ENCODE measurements at regions not wholly inside any gene's neighbourhood (a gene's known extent, or its start where the extent isn't known, plus 50 kb on each side); places are given as distances from the start of the nearest gene placed in this dataset.

- H3K9ac ChIP-seq (ENCODE audit: low read depth in 1 of 2, low read length in 2 of 2), result no peak overlapping the region
- no peak overlapping the region for H3K27ac ChIP-seq (ENCODE audit: low read depth, low read length)
- H3K36me3 ChIP-seq (ENCODE audit: control insufficient read depth in 1 of 2, insufficient read depth in 2 of 2, low read length in 2 of 2), result no peaks in the 10 kb centered on the region
- H3K4me1 ChIP-seq (ENCODE audit: control insufficient read depth in 1 of 2, insufficient read depth in 2 of 2, low read length in 2 of 2), result no peaks in the 10 kb centered on the region
- H3K9me3 ChIP-seq (ENCODE audit: control insufficient read depth in 1 of 2, low read length in 2 of 2), result peaks cover 4 to 11% of the 10 kb centered on the region in 2 donors
- H3K27me3 ChIP-seq (ENCODE audit: control insufficient read depth in 1 of 2, insufficient read depth in 2 of 2, low read length in 2 of 2), result no peaks in the 10 kb centered on the region
- no peak overlapping the region for H3K4me3 ChIP-seq (ENCODE audit: low read depth in 1 of 2, low read length in 2 of 2)
Observed at GRCh38 chr6:164273491-164273890, 859.0 kb downstream of the QKI start.

- Histone ChIP-seq H3K4me3 (ENCODE audit: low read depth in 1 of 2, low read length in 2 of 2) (no peak overlapping the region), H3K4me1 (ENCODE audit: control insufficient read depth in 1 of 2, insufficient read depth in 2 of 2, low read length in 2 of 2) (no peaks in the 10 kb centered on the region), H3K9ac (ENCODE audit: low read depth in 1 of 2, low read length in 2 of 2) (no peak overlapping the region), H3K36me3 (ENCODE audit: control insufficient read depth in 1 of 2, insufficient read depth in 2 of 2, low read length in 2 of 2) (no peaks in the 10 kb centered on the region), H3K27ac (ENCODE audit: low read depth, low read length) (no peak overlapping the region), H3K9me3 (ENCODE audit: control insufficient read depth in 1 of 2, low read length in 2 of 2) (peaks cover 6 to 9% of the 10 kb centered on the region in 2 donors), H3K27me3 (ENCODE audit: control insufficient read depth in 1 of 2, insufficient read depth in 2 of 2, low read length in 2 of 2) (no peaks in the 10 kb centered on the region)
Observed at GRCh38 chr6:164266851-164267250, 852.3 kb downstream of the QKI start.

GRCh38 chr6:164262348-164262747 is 847.8 kb downstream of the QKI start:
- Histone ChIP-seq H3K9me3 (ENCODE audit: control insufficient read depth in 1 of 2, low read length in 2 of 2) (no peaks in the 10 kb centered on the region), H3K4me1 (ENCODE audit: control insufficient read depth in 1 of 2, insufficient read depth in 2 of 2, low read length in 2 of 2) (no peaks in the 10 kb centered on the region), H3K9ac (ENCODE audit: low read depth in 1 of 2, low read length in 2 of 2) (no peak overlapping the region), H3K27me3 (ENCODE audit: control insufficient read depth in 1 of 2, insufficient read depth in 2 of 2, low read length in 2 of 2) (no peaks in the 10 kb centered on the region), H3K36me3 (ENCODE audit: control insufficient read depth in 1 of 2, insufficient read depth in 2 of 2, low read length in 2 of 2) (no peaks in the 10 kb centered on the region), H3K27ac (ENCODE audit: low read depth, low read length) (no peak overlapping the region), H3K4me3 (ENCODE audit: low read depth in 1 of 2, low read length in 2 of 2) (no peak overlapping the region)

GRCh38 chr6:164258421-164258820 is 843.9 kb downstream of the QKI start:
- Histone ChIP-seq H3K27me3 (ENCODE audit: control insufficient read depth in 1 of 2, insufficient read depth in 2 of 2, low read length in 2 of 2) (no peaks in the 10 kb centered on the region), H3K9me3 (ENCODE audit: control insufficient read depth in 1 of 2, low read length in 2 of 2) (no peaks in the 10 kb centered on the region), H3K9ac (ENCODE audit: low read depth in 1 of 2, low read length in 2 of 2) (no peak overlapping the region), H3K4me1 (ENCODE audit: control insufficient read depth in 1 of 2, insufficient read depth in 2 of 2, low read length in 2 of 2) (no peaks in the 10 kb centered on the region), H3K36me3 (ENCODE audit: control insufficient read depth in 1 of 2, insufficient read depth in 2 of 2, low read length in 2 of 2) (no peaks in the 10 kb centered on the region), H3K27ac (ENCODE audit: low read depth, low read length) (no peak overlapping the region), H3K4me3 (ENCODE audit: low read depth in 1 of 2, low read length in 2 of 2) (no peak overlapping the region)

GRCh38 chr6:164252948-164253347 is 838.4 kb downstream of the QKI start:
- no peaks in the 10 kb centered on the region for H3K36me3 ChIP-seq (ENCODE audit: control insufficient read depth in 1 of 2, insufficient read depth in 2 of 2, low read length in 2 of 2)
- H3K9ac ChIP-seq (ENCODE audit: low read depth in 1 of 2, low read length in 2 of 2), result no peak overlapping the region
- H3K27me3 ChIP-seq (ENCODE audit: control insufficient read depth in 1 of 2, insufficient read depth in 2 of 2, low read length in 2 of 2), result no peaks in the 10 kb centered on the region
- H3K27ac ChIP-seq (ENCODE audit: low read depth, low read length), result no peak overlapping the region
- no peaks in the 10 kb centered on the region for H3K4me1 ChIP-seq (ENCODE audit: control insufficient read depth in 1 of 2, insufficient read depth in 2 of 2, low read length in 2 of 2)
- H3K4me3 ChIP-seq (ENCODE audit: low read depth in 1 of 2, low read length in 2 of 2), result no peak overlapping the region
- no peaks in the 10 kb centered on the region for H3K9me3 ChIP-seq (ENCODE audit: control insufficient read depth in 1 of 2, low read length in 2 of 2)

- Histone ChIP-seq H3K27ac (ENCODE audit: low read depth, low read length) (no peak overlapping the region), H3K9me3 (ENCODE audit: control insufficient read depth in 1 of 2, low read length in 2 of 2) (no peaks in the 10 kb centered on the region), H3K27me3 (ENCODE audit: control insufficient read depth in 1 of 2, insufficient read depth in 2 of 2, low read length in 2 of 2) (no peaks in the 10 kb centered on the region), H3K4me1 (ENCODE audit: control insufficient read depth in 1 of 2, insufficient read depth in 2 of 2, low read length in 2 of 2) (no peaks in the 10 kb centered on the region), H3K4me3 (ENCODE audit: low read depth in 1 of 2, low read length in 2 of 2) (no peak overlapping the region), H3K9ac (ENCODE audit: low read depth in 1 of 2, low read length in 2 of 2) (no peak overlapping the region), H3K36me3 (ENCODE audit: control insufficient read depth in 1 of 2, insufficient read depth in 2 of 2, low read length in 2 of 2) (no peaks in the 10 kb centered on the region)
Observed at GRCh38 chr6:164252291-164252690, 837.8 kb downstream of the QKI start.

- no peak overlapping the region for H3K27ac ChIP-seq (ENCODE audit: low read depth, low read length)
- no peak overlapping the region for H3K4me3 ChIP-seq (ENCODE audit: low read depth in 1 of 2, low read length in 2 of 2)
- no peaks in the 10 kb centered on the region for H3K27me3 ChIP-seq (ENCODE audit: control insufficient read depth in 1 of 2, insufficient read depth in 2 of 2, low read length in 2 of 2)
- no peak overlapping the region for H3K9ac ChIP-seq (ENCODE audit: low read depth in 1 of 2, low read length in 2 of 2)
- H3K36me3 ChIP-seq (ENCODE audit: control insufficient read depth in 1 of 2, insufficient read depth in 2 of 2, low read length in 2 of 2), result no peaks in the 10 kb centered on the region
- no peaks in the 10 kb centered on the region for H3K4me1 ChIP-seq (ENCODE audit: control insufficient read depth in 1 of 2, insufficient read depth in 2 of 2, low read length in 2 of 2)
- H3K9me3 ChIP-seq (ENCODE audit: control insufficient read depth in 1 of 2, low read length in 2 of 2), result peaks cover 6 to 9% of the 10 kb centered on the region in 2 donors
Observed at GRCh38 chr6:164247106-164247505, 832.6 kb downstream of the QKI start.

GRCh38 chr6:164246082-164246481 is 831.6 kb downstream of the QKI start:
- Histone ChIP-seq H3K9me3 (ENCODE audit: control insufficient read depth in 1 of 2, low read length in 2 of 2) (peaks cover 9 to 11% of the 10 kb centered on the region in 2 donors), H3K4me1 (ENCODE audit: control insufficient read depth in 1 of 2, insufficient read depth in 2 of 2, low read length in 2 of 2) (no peaks in the 10 kb centered on the region), H3K27me3 (ENCODE audit: control insufficient read depth in 1 of 2, insufficient read depth in 2 of 2, low read length in 2 of 2) (no peaks in the 10 kb centered on the region), H3K27ac (ENCODE audit: low read depth, low read length) (no peak overlapping the region), H3K4me3 (ENCODE audit: low read depth in 1 of 2, low read length in 2 of 2) (no peak overlapping the region), H3K9ac (ENCODE audit: low read depth in 1 of 2, low read length in 2 of 2) (no peak overlapping the region), H3K36me3 (ENCODE audit: control insufficient read depth in 1 of 2, insufficient read depth in 2 of 2, low read length in 2 of 2) (no peaks in the 10 kb centered on the region)

GRCh38 chr6:164243949-164244348 is 829.4 kb downstream of the QKI start:
- Histone ChIP-seq H3K9me3 (ENCODE audit: control insufficient read depth in 1 of 2, low read length in 2 of 2) (peaks cover 9 to 12% of the 10 kb centered on the region in 2 donors), H3K36me3 (ENCODE audit: control insufficient read depth in 1 of 2, insufficient read depth in 2 of 2, low read length in 2 of 2) (no peaks in the 10 kb centered on the region), H3K27me3 (ENCODE audit: control insufficient read depth in 1 of 2, insufficient read depth in 2 of 2, low read length in 2 of 2) (no peaks in the 10 kb centered on the region), H3K4me1 (ENCODE audit: control insufficient read depth in 1 of 2, insufficient read depth in 2 of 2, low read length in 2 of 2) (no peaks in the 10 kb centered on the region), H3K4me3 (ENCODE audit: low read depth in 1 of 2, low read length in 2 of 2) (no peak overlapping the region), H3K27ac (ENCODE audit: low read depth, low read length) (no peak overlapping the region), H3K9ac (ENCODE audit: low read depth in 1 of 2, low read length in 2 of 2) (no peak overlapping the region)

GRCh38 chr6:164243012-164243610 is 828.6 kb downstream of the QKI start:
- Histone ChIP-seq H3K27ac (ENCODE audit: low read depth, low read length) (no peak overlapping the region), H3K9ac (ENCODE audit: low read depth in 1 of 2, low read length in 2 of 2) (no peak overlapping the region), H3K4me1 (ENCODE audit: control insufficient read depth in 1 of 2, insufficient read depth in 2 of 2, low read length in 2 of 2) (no peaks in the 10 kb centered on the region), H3K36me3 (ENCODE audit: control insufficient read depth in 1 of 2, insufficient read depth in 2 of 2, low read length in 2 of 2) (no peaks in the 10 kb centered on the region), H3K9me3 (ENCODE audit: control insufficient read depth in 1 of 2, low read length in 2 of 2) (peaks cover 9 to 12% of the 10 kb centered on the region in 2 donors), H3K27me3 (ENCODE audit: control insufficient read depth in 1 of 2, insufficient read depth in 2 of 2, low read length in 2 of 2) (no peaks in the 10 kb centered on the region), H3K4me3 (ENCODE audit: low read depth in 1 of 2, low read length in 2 of 2) (no peak overlapping the region)

- no peak overlapping the region for H3K27ac ChIP-seq (ENCODE audit: low read depth, low read length)
- H3K9me3 ChIP-seq (ENCODE audit: control insufficient read depth in 1 of 2, low read length in 2 of 2), result peaks cover 7 to 16% of the 10 kb centered on the region in 2 donors
- no peak overlapping the region for H3K4me3 ChIP-seq (ENCODE audit: low read depth in 1 of 2, low read length in 2 of 2)
- no peaks in the 10 kb centered on the region for H3K27me3 ChIP-seq (ENCODE audit: control insufficient read depth in 1 of 2, insufficient read depth in 2 of 2, low read length in 2 of 2)
- H3K9ac ChIP-seq (ENCODE audit: low read depth in 1 of 2, low read length in 2 of 2), result no peak overlapping the region
- no peaks in the 10 kb centered on the region for H3K36me3 ChIP-seq (ENCODE audit: control insufficient read depth in 1 of 2, insufficient read depth in 2 of 2, low read length in 2 of 2)
- H3K4me1 ChIP-seq (ENCODE audit: control insufficient read depth in 1 of 2, insufficient read depth in 2 of 2, low read length in 2 of 2), result no peaks in the 10 kb centered on the region
Observed at GRCh38 chr6:164230804-164231203, 816.3 kb downstream of the QKI start.
